ENCODE measurements at regions not wholly inside any gene's neighbourhood (a gene's known extent, or its start where the extent isn't known, plus 50 kb on each side); places are given as distances from the start of the nearest gene placed in this dataset.
"Not testable (repeated sequence)": the region's sequence is repeated elsewhere in the genome, so short reads cannot be mapped to it uniquely, and the experiment has no call there.

DNA sequence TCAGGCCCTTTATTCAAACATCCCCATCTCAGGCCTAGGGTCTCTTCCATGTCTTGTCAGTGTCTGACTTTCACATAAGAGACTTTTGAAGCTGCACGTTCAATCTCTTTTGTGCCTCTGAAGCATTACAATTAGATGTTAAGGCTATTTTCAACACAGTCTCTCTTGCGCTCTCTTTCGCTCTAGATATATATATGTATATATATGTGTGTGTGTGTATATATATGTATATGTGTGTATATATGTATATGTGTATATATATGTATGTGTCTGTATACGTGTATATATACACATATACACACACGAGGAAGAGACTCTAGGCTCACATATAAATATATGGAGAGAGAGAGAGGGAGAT, 162.5 kb upstream of the RNPC3 start:
- no peak for DNase-seq (ENCODE audit: low spot score)
- in situ Hi-C loops (cut with HindIII; ENCODE audit: low sequenced_read_pairs) = no loop called here

- no peak for DNase-seq (ENCODE audit: low spot score)
- in situ Hi-C loops (cut with HindIII; ENCODE audit: low sequenced_read_pairs) = no loop called here
Observed at GRCh38 chr1:103362348-103363007, 163.0 kb upstream of the RNPC3 start.

GRCh38 chr1:103353391-103353790, 172.1 kb upstream of the RNPC3 start:
- no peak for DNase-seq (ENCODE audit: low spot score)
- in situ Hi-C loops (cut with HindIII; ENCODE audit: low sequenced_read_pairs) = no loop called here

DNA sequence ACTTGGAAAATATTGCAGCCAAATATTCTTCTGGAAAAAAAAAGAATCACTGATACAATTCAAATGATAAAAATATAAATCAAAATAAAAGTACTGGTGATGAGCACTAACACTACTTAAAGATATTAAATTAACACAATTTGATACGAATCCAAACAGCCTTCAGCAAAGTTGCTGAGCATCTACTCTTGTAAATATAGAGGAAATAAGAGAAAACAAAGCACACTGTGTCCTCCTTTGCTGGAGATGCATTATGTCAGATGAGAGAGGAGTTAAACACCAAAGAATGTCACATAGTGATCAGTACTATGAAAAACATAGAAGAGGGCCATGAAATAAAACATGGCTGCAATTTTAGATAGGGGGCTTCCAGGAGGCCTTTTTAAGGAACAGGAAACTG, 177.4 kb upstream of the RNPC3 start:
- DNase-seq (ENCODE audit: low spot score) = no peak
- in situ Hi-C loops (cut with HindIII; ENCODE audit: low sequenced_read_pairs) = no loop called here

DNA sequence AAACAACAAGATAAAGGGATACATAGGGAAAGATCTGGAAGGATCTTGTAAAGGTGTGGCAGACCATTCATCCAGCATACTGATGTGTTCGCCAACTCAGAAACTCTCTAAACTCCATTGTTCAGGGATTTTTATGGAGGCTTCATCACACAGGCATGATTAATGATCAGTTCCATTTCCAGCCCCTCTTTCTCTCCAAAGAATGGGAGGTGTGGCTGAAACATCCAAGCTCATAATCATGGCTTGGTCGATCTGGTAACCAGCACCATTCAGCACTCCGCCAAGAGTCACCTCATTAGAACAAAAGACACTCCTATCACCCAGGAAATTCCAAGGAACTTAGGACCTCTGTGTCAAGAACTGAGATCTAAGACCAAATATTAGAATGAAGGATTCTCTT, 180.6 kb upstream of the RNPC3 start:
- in situ Hi-C loops (cut with HindIII; ENCODE audit: low sequenced_read_pairs) = no loop called here
- DNase-seq (ENCODE audit: low spot score) = no peak

DNA sequence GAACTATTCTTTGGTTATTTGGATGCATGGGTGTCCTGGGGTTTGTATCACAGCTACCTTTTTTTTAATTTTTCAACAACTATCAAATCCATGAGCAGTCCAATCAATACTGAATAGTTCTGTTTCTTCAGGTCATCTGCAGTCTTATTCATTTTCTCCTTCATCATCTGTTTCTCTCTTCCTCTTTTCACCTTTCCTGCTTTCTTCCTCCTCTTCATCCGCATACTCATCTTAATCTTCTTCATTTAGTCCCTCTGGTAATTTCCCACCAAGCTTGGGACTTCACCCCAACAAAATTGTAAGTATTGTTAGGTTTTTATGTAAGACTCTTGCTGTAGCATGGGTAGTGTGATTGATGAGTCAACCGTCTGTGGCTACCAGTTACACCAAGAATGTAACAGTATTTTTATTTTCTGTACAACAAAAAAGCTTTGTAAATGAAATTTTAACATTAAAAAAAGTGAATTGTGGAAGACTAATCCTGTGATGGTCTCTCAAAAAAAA, 184.1 kb upstream of the RNPC3 start:
- no peak for DNase-seq (ENCODE audit: low spot score)
- in situ Hi-C loops (cut with HindIII; ENCODE audit: low sequenced_read_pairs) = no loop called here

DNA sequence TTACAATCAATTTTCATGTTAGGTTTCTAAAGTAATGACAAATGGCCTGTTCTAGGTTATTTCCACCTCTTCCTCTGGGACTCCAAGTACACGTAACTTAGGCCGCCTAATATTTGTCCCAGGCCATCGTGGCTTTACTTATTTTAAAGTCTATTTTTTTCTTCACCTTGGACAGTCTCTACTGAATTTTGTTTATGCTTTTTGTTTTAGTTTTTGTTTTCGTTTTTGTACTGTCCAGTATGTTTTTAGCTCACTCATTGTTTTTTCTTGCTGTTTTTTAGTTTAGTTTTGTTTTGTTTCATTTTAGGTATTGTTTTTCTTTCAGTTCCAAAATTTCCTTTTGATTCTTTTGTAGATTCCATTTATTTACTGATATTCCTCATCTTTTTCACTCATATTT, 187.7 kb upstream of the RNPC3 start:
- no peak for DNase-seq (ENCODE audit: low spot score)
- in situ Hi-C loops (cut with HindIII; ENCODE audit: low sequenced_read_pairs) = no loop called here

DNA sequence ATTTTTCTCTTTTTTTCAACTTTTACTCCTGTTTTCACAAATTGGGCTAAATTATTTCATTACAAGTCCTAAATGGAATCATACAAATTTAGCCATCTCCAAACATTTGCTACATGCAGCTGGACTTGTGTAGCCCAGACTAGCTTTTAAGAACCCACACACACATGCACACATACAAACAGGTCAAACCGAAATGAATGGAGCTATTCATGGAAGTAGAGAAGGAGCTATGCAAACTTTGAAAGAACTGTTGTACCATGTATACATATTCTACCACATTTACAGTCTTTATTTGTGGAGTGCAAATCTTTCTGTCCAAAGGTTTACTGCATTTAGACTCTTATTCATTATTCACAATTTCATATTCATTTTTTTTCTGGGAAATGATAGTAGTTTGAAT, 189.1 kb upstream of the RNPC3 start:
- in situ Hi-C loops (cut with HindIII; ENCODE audit: low sequenced_read_pairs) = no loop called here
- no peak for DNase-seq (ENCODE audit: low spot score)

DNA sequence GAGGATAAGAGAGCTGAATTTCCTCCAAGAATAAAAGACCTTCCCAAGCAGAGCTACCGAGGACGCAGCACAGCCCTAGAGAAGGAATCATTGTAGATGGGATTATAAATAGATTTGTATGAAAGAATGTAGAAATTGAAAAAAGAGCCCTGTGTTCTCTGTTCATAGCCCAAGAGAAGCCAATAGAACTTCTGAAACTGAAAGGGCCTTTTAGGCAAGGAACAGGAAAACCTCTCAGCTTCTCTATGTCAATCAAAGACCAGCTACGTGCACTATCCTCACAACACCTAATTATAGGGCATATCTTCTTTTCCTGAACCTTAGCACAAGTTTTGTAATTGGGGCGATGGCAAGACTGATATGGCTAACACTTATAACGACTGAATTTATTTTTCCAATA, 192.4 kb upstream of the RNPC3 start:
- no peak for DNase-seq (ENCODE audit: low spot score)
- in situ Hi-C loops (cut with HindIII; ENCODE audit: low sequenced_read_pairs) = no loop called here

DNA sequence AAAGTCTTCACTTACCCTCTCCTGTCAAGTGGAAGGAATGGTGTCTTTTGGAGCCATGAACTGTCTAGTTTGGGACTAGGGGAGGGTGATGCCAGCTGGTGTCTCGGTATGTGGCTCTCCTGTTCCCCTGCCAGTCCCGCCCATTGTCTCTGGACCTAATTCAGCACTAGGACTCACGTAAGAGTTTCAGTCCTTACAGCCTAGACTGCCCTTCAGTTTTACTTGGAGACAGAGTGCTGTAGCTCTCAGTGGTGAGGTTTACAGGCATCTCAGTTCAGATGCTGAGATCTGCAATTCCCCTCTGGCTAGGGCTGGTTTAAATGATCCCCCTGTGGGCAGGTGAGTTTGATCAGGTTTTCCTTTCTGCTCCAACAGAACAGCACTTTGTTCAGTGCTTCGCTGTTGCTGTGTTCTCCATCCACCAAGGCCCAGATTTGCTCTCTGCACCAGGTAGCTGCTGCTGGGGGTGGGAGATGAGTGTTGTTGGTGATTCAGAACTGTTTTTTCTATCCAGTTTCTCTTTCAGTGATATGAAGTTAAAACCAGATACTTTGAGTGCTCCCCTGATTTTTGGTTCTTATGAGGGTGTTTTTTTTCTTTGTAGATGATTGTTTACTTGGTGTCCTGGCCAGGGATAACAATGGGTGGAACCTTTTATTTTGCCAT, 198.3 kb upstream of the RNPC3 start:
- in situ Hi-C loops (cut with HindIII; ENCODE audit: low sequenced_read_pairs) = no loop called here
- DNase-seq (ENCODE audit: low spot score) = no peak

DNA sequence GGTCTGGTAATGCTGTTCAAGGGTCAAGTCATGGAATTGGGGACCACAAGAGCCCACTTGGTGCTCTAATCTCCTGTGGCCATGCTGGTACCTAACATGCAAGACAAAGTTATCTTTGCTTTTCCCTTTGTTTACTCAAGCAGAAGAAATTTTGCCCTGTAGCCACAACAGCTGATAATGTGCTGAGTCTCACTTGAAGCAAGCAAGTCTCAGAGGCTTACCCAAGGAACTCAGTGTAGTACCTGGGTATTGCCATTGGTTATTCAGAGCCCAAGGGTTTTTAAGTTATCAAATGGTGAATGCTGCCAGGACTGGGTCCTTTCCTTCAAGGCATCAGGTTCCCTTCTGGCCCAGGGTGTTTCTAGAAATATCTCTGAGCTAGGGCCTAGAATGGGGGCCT, 198.9 kb upstream of the RNPC3 start:
- no peak for DNase-seq (ENCODE audit: low spot score)
- in situ Hi-C loops (cut with HindIII; ENCODE audit: low sequenced_read_pairs) = no loop called here

DNA sequence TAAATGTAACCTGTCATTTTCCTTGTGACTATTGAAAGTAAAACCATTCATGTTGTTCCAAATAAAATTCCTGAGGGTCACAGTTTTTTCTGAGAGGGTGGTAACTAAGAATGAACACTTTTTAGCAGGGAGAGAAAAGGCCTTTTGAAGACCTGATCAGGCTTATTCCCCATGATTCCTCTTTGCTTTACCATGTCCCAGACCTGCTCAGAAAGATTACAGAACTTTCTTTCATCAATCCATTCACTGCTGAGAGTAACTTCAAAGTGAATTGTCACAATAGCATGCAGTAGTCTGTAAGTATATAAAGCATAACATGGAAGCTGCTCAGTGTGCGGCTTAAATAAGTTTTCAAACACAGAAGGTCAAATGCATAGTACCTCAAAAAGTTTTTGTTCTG, 201.5 kb upstream of the COL11A1 start:
- DNase-seq (ENCODE audit: low spot score) = no peak
- in situ Hi-C loops (cut with HindIII; ENCODE audit: low sequenced_read_pairs) = loop anchor here (10.0 kb wide), 1 partner anchor 75 kb away; no protein-coding TSS in a partner anchor

GRCh38 chr1:103307751-103308150, 199.4 kb upstream of the COL11A1 start:
- in situ Hi-C loops (cut with HindIII; ENCODE audit: low sequenced_read_pairs) = no loop called here

DNA sequence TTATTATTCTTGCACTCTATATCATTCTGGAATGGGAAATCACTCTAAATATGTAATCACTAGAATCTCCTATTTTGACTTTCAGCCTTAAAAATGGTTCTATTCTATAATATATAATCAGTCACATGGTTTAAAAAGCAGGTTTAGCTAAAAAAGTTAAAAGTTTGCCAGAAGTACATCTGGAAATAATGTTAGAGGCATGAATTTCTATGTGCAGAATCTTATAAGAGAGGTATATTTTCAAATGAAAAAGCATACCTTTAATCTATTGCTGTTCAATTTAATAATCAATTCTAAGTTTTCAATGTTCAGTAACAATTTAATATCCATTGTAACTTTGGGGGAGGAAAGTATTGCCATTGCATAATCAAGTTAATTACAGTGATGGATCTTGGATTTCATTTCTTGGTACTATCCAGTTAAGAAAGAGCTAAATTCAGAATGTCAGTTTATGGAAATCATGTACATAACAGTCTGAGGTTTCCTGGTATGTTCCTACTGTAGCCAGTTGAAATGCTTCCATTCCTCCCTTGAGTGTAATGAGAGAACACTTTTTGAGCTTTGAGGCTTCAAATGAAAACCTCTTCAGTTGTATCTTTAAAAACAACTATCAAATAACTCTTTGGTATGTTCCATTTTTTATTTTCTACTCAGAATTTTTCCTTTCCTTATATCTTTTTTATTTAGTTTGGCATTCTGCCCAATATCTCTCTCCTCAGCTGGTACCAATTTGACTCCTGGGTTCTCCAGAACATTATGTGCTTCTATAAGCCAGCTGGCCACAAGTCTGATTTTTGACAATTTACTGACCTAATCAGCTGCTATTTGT, 175.7 kb upstream of the COL11A1 start:
- in situ Hi-C loops (cut with HindIII; ENCODE audit: low sequenced_read_pairs) = no loop called here

More at GRCh38 chr1:103307751-103308150, 199.4 kb upstream of the COL11A1 start:
- DNase-seq (ENCODE audit: low spot score) = no peak

GRCh38 chr1:103283371-103283770, 175.0 kb upstream of the COL11A1 start:
- DNase-seq (ENCODE audit: low spot score) = no peak
- in situ Hi-C loops (cut with HindIII; ENCODE audit: low sequenced_read_pairs) = no loop called here

More for the DNA sequence above, 175.7 kb upstream of the COL11A1 start:
- DNase-seq (ENCODE audit: low spot score) = peak; percentile 22

GRCh38 chr1:103275725-103276124, 167.4 kb upstream of the COL11A1 start:
- DNase-seq (ENCODE audit: low spot score) = peak; percentile 45
- in situ Hi-C loops (cut with HindIII; ENCODE audit: low sequenced_read_pairs) = no loop called here

- in situ Hi-C loops (cut with HindIII; ENCODE audit: low sequenced_read_pairs) = no loop called here
Observed at GRCh38 chr1:103274886-103275285, 166.6 kb upstream of the COL11A1 start.

DNA sequence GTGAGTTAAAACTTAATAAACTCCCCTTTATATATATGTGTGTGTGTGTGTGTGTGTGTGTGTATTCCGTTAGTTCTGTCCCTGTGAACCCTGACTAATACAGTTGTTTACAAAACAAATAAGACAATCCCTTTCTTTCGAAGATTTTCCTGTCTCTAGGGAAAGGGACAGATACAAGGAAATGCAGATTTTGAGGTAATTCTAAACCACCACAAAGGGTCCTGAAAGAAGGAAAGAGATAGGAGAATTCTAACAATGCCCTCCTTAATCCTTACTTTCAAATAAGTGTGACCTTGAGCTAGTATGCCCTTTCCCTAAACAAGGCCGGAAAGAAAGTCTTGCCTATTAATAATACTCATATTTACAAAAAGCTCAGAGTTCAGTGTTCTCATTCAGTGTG, 164.8 kb upstream of the COL11A1 start:
- in situ Hi-C loops (cut with HindIII; ENCODE audit: low sequenced_read_pairs) = no loop called here
- DNase-seq (ENCODE audit: low spot score) = no peak

More at GRCh38 chr1:103274886-103275285, 166.6 kb upstream of the COL11A1 start:
- DNase-seq (ENCODE audit: low spot score) = no peak

DNA sequence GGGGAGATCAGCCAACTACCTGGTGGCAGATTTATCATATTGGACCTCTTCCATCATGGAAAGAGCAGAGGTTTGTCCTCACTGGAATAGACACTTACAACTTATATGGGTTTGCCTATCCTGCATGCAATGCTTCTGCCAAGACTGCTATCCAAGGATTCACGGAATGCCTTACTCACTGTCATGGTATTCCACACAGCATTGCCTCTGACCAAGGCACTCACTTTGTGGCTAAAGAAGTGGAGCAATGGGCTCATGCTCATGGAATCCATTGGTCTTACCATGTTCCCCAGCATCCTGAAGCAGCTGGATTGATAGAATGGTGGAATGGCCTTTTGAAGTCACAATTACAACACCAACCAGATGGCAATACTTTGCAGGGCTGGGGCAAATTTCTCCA, 163.1 kb upstream of the COL11A1 start:
- DNase-seq (ENCODE audit: low spot score); in situ Hi-C loops (cut with HindIII; ENCODE audit: low sequenced_read_pairs): not testable (repeated sequence)

DNA sequence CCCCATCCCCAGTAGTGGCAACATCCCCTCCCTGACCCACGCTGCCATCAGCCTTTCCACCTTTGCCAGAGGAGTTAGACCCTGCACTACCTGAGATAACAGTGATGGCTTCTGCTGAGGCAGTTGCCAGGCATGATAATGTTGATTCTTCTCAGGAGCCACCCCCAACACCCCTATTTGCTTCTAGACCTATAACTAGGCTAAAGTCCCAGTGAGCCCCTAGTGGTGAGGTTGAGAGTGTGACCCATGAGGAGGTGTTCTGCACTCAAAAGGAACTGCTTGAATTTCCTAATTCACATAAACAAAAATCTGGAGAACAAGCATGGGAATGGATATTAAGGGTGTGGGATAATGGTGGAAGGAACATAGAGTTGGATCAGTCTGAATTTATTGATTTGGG, 159.6 kb upstream of the COL11A1 start:
- in situ Hi-C loops (cut with HindIII; ENCODE audit: low sequenced_read_pairs) = no loop called here
- no peak for DNase-seq (ENCODE audit: low spot score)

All from G401 (cell line).